GM18511 (cell line): ENCODE measurements at regions not wholly inside any gene's neighbourhood (a gene's known extent, or its start where the extent isn't known, plus 50 kb on each side); places are given as distances from the start of the nearest gene placed in this dataset.

Experiments
- ATAC-seq: cut with Tn5 transposase; IDR thresholded peaks from one replicate; pipeline ENCODE4 v1.9.1; 2021; ENCODE audit warnings: mild to moderate bottlenecking, moderate library complexity; ENCODE audit not compliant: unreplicated experiment

GRCh38 chr6:26304797-26305640 is 60.0 kb upstream of the BTN3A2 start:
- ATAC-seq: peak; percentile 55

GRCh38 chr6:26305641-26305969 is 59.4 kb upstream of the BTN3A2 start:
- ATAC-seq: no peak

GRCh38 chr6:26306232-26306631 is 58.8 kb upstream of the BTN3A2 start:
- ATAC-seq: no peak

GRCh38 chr6:26307850-26308249 is 57.1 kb upstream of the BTN3A2 start:
- ATAC-seq: no peak

GRCh38 chr6:26309731-26310142 is 55.3 kb upstream of the BTN3A2 start:
- ATAC-seq: peak; percentile 49

- ATAC-seq: no peak
Observed at GRCh38 chr6:26311012-26311384, 54.0 kb upstream of the BTN3A2 start.

- ATAC-seq: peak; percentile 36
Observed at GRCh38 chr6:26311385-26312095, 53.5 kb upstream of the BTN3A2 start.

- no peak for ATAC-seq
Observed at GRCh38 chr6:26312096-26312463, 52.9 kb upstream of the BTN3A2 start.

- ATAC-seq: peak; percentile 48
Observed at GRCh38 chr6:26312501-26313397, 52.2 kb upstream of the BTN3A2 start.
